ENCODE measurements at regions not wholly inside any gene's neighbourhood (a gene's known extent, or its start where the extent isn't known, plus 50 kb on each side); places are given as distances from the start of the nearest gene placed in this dataset.
A peak's percentile ranks its signal among the peaks of the same experiment; 100 is the strongest.

GRCh38 chr13:39100996-39101738 lies 62.9 kb downstream of the NHLRC3 start:
- peak; percentile 79 to 92 for DNase-seq

GRCh38 chr13:39102981-39103490 lies 64.8 kb downstream of the NHLRC3 start:
- DNase-seq = no peak

- DNase-seq = no peak
These were observed 66.9 kb downstream of the NHLRC3 start for GRCh38 chr13:39105110-39105509.

- DNase-seq = peak in 1 of 2 experiments; percentile 27
These were observed 68.2 kb downstream of the NHLRC3 start for GRCh38 chr13:39106216-39107005.

GRCh38 chr13:39107561-39107960 lies 69.3 kb downstream of the NHLRC3 start:
- DNase-seq = peak in 1 of 2 experiments; percentile 39

GRCh38 chr13:39108783-39109182 lies 70.5 kb downstream of the NHLRC3 start:
- no peak for DNase-seq

- DNase-seq = no peak
These were observed 72.4 kb downstream of the NHLRC3 start for GRCh38 chr13:39110518-39111097.

GRCh38 chr13:39111145-39111544 lies 72.9 kb downstream of the NHLRC3 start:
- no peak for DNase-seq

- DNase-seq = no peak
These were observed 81.2 kb downstream of the NHLRC3 start for GRCh38 chr13:39119422-39119821.

- DNase-seq = no peak
These were observed 85.3 kb downstream of the NHLRC3 start for GRCh38 chr13:39123578-39123977.

- peak; percentile 32 to 53 for DNase-seq
These were observed 91.0 kb downstream of the NHLRC3 start for GRCh38 chr13:39129213-39129612.

GRCh38 chr13:39130301-39130700 lies 92.0 kb downstream of the NHLRC3 start:
- DNase-seq = no peak

- no peak for DNase-seq
These were observed 94.3 kb downstream of the NHLRC3 start for GRCh38 chr13:39132286-39133230.

GRCh38 chr13:39133781-39134180 lies 95.5 kb downstream of the NHLRC3 start:
- no peak for DNase-seq

- no peak for DNase-seq
These were observed 96.3 kb downstream of the NHLRC3 start for GRCh38 chr13:39134574-39134973.

- DNase-seq = peak in 1 of 2 experiments; percentile 13
These were observed 106.1 kb downstream of the NHLRC3 start for GRCh38 chr13:39144391-39144790.

- DNase-seq = no peak
These were observed 106.8 kb downstream of the NHLRC3 start for GRCh38 chr13:39144941-39145533.

GRCh38 chr13:39148513-39148961 lies 110.3 kb downstream of the NHLRC3 start:
- peak in 1 of 2 experiments; percentile 16 for DNase-seq

GRCh38 chr13:39149896-39150295 lies 111.6 kb downstream of the NHLRC3 start:
- no peak for DNase-seq

GRCh38 chr13:39154041-39154440 lies 115.8 kb downstream of the NHLRC3 start:
- no peak for DNase-seq

- no peak for DNase-seq
These were observed 121.1 kb downstream of the NHLRC3 start for GRCh38 chr13:39159393-39159792.

Measured in cerebellar nuclear complex (tissue), 1 donor.